ENCODE measurements at regions not wholly inside any gene's neighbourhood (a gene's known extent, or its start where the extent isn't known, plus 50 kb on each side); places are given as distances from the start of the nearest gene placed in this dataset.

- Mint-ChIP-seq H3K4me3 (ENCODE audit: unreplicated experiment) (no peak overlapping the region), H3K4me1 (ENCODE audit: unreplicated experiment) (no peaks in the 10 kb centered on the region), H3K27me3 (ENCODE audit: unreplicated experiment) (peaks cover 2% of the 10 kb centered on the region), H3K27ac (ENCODE audit: unreplicated experiment) (no peak overlapping the region), H3K9me3 (ENCODE audit: unreplicated experiment) (no peaks in the 10 kb centered on the region), H3K36me3 (ENCODE audit: low read depth, unreplicated experiment) (peaks cover 12% of the 10 kb centered on the region)
- TF ChIP-seq CTCF (IDR thresholded peaks at IDR 0.05; ENCODE audit: unreplicated experiment) = no peak
- DNase-seq (ENCODE audit: low spot score) = no peak
Measured at GRCh38 chr2:16565481-16565880, 100.2 kb downstream of the CYRIA start.

GRCh38 chr2:16561676-16562075 lies 104.0 kb downstream of the CYRIA start:
- Mint-ChIP-seq H3K36me3 (ENCODE audit: low read depth, unreplicated experiment) (peaks cover 35% of the 10 kb centered on the region), H3K4me3 (ENCODE audit: unreplicated experiment) (no peak overlapping the region), H3K9me3 (ENCODE audit: unreplicated experiment) (no peaks in the 10 kb centered on the region), H3K27me3 (ENCODE audit: unreplicated experiment) (peaks cover 2% of the 10 kb centered on the region), H3K4me1 (ENCODE audit: unreplicated experiment) (no peaks in the 10 kb centered on the region), H3K27ac (ENCODE audit: unreplicated experiment) (no peak overlapping the region)
- TF ChIP-seq CTCF (IDR thresholded peaks at IDR 0.05; ENCODE audit: unreplicated experiment) = no peak
- no peak for DNase-seq (ENCODE audit: low spot score)

GRCh38 chr2:16561251-16561650 lies 104.4 kb downstream of the CYRIA start:
- Mint-ChIP-seq H3K36me3 (ENCODE audit: low read depth, unreplicated experiment) (peaks cover 39% of the 10 kb centered on the region), H3K4me3 (ENCODE audit: unreplicated experiment) (no peak overlapping the region), H3K4me1 (ENCODE audit: unreplicated experiment) (no peaks in the 10 kb centered on the region), H3K27me3 (ENCODE audit: unreplicated experiment) (peaks cover 2% of the 10 kb centered on the region), H3K9me3 (ENCODE audit: unreplicated experiment) (no peaks in the 10 kb centered on the region), H3K27ac (ENCODE audit: unreplicated experiment) (no peak overlapping the region)
- no peak for DNase-seq (ENCODE audit: low spot score)
- TF ChIP-seq CTCF (IDR thresholded peaks at IDR 0.05; ENCODE audit: unreplicated experiment) = no peak

- Mint-ChIP-seq H3K4me1 (ENCODE audit: unreplicated experiment) (no peaks in the 10 kb centered on the region), H3K4me3 (ENCODE audit: unreplicated experiment) (no peak overlapping the region), H3K9me3 (ENCODE audit: unreplicated experiment) (no peaks in the 10 kb centered on the region), H3K27ac (ENCODE audit: unreplicated experiment) (no peak overlapping the region), H3K36me3 (ENCODE audit: low read depth, unreplicated experiment) (peaks cover 42% of the 10 kb centered on the region), H3K27me3 (ENCODE audit: unreplicated experiment) (peaks cover 2% of the 10 kb centered on the region)
- no peak for DNase-seq (ENCODE audit: low spot score)
- TF ChIP-seq CTCF (IDR thresholded peaks at IDR 0.05; ENCODE audit: unreplicated experiment) = no peak
Measured at GRCh38 chr2:16559278-16560067, 106.2 kb downstream of the CYRIA start.

GRCh38 chr2:16554060-16554583 lies 111.5 kb downstream of the CYRIA start:
- Mint-ChIP-seq H3K36me3 (ENCODE audit: low read depth, unreplicated experiment) (peaks cover 29% of the 10 kb centered on the region), H3K27me3 (ENCODE audit: unreplicated experiment) (no peaks in the 10 kb centered on the region), H3K4me3 (ENCODE audit: unreplicated experiment) (no peak overlapping the region), H3K27ac (ENCODE audit: unreplicated experiment) (no peak overlapping the region), H3K9me3 (ENCODE audit: unreplicated experiment) (no peaks in the 10 kb centered on the region), H3K4me1 (ENCODE audit: unreplicated experiment) (no peaks in the 10 kb centered on the region)
- TF ChIP-seq CTCF (IDR thresholded peaks at IDR 0.05; ENCODE audit: unreplicated experiment) = no peak
- DNase-seq (ENCODE audit: low spot score) = no peak

Measured in endothelial cell (in vitro differentiated cells).